HCT116 (cell line): ENCODE measurements at regions not wholly inside any gene's neighbourhood (a gene's known extent, or its start where the extent isn't known, plus 50 kb on each side); places are given as distances from the start of the nearest gene placed in this dataset.

Source experiments
- ATAC-seq: fragments of 200-7000 bp; cut with Tn5 transposase; 2 replicates; pipeline ENCODE4 v1.9.1; 2020; ENCODE audit warnings: mild to moderate bottlenecking, moderate library complexity
- BruUV-seq: library from RNA; stranded (reverse); fragments of 400-500 nt; replicated peaks from 2 replicates; lab custom pipeline; 2021; lab: Mats Ljungman, UMichigan
- CTCF ChIA-PET: fragments of 300-600 bp; sonication (Branson Sonifier 250); formaldehyde crosslinking; loops from one replicate; lab custom pipeline; 2021; ENCODE audit warnings: antibody characterized with exemption; lab: Charles Lee
- POLR2A ChIA-PET: fragments of 300-600, 350-600 bp; sonication (Branson Sonifier 250); formaldehyde crosslinking; loops from one replicate; lab custom pipeline; 2021; ENCODE audit warnings: antibody characterized with exemption; lab: Charles Lee
- RAD21 ChIA-PET, 2 experiments: fragments of 300-600 bp; sonication (Branson Sonifier 250); formaldehyde crosslinking; loops; one replicate each; lab custom pipeline; 2023; ENCODE audit warnings: low total read pairs in 2 of 2; ENCODE audit not compliant: uncharacterized antibody in 2 of 2, unreplicated experiment in 2 of 2, low non-redundant PET in 1 of 2; lab: Charles Lee
- DNase-seq: peaks from one replicate; pipeline ENCODE4 v3.0.0-alpha.2; 2010; ENCODE audit warnings: low read depth, low spot score
- H2AFZ ChIP-seq: fragments of 200-600 bp; shearing (Covaris generic), sonication (generic); 2 replicates; pipeline ENCODE4 v1.6.1; 2017; ENCODE audit warnings: low read depth, mixed run types, mixed read lengths, antibody characterized with exemption, low read length; ENCODE audit not compliant: poor library complexity, severe bottlenecking
- H3K27ac ChIP-seq: 2 replicates; pipeline ENCODE4 v1.5.1; 2012; ENCODE audit warnings: low read depth, low read length
- H3K27me3 ChIP-seq: fragments of 200-600 bp; sonication (generic); 2 replicates; pipeline ENCODE4 v1.6.1; 2016; ENCODE audit warnings: mixed run types, low read length, mixed read lengths; ENCODE audit not compliant: insufficient read depth
- H3K36me3 ChIP-seq, 2 experiments: fragments of 200-500 bp in 1 of 2; fragments of 200-600 bp in 1 of 2; sonication (Bioruptor generic) in 1 of 2; sonication (generic) in 1 of 2; 2 replicates each; pipeline versions ENCODE4 v1.5.1 to v1.6.1; 2014 to 2016; ENCODE audit warnings: low read length in 2 of 2, inconsistent platforms in 1 of 2, mixed read lengths in 1 of 2, mixed run types in 1 of 2; ENCODE audit not compliant: insufficient read depth in 2 of 2, control insufficient read depth in 1 of 2
- H3K4me1 ChIP-seq, 2 experiments: fragments of 200-600 bp in 1 of 2; sonication (generic) in 1 of 2; 2 replicates each; pipeline versions ENCODE4 v1.5.1 to v1.6.1; 2012 to 2017; ENCODE audit warnings: low read length in 2 of 2, inconsistent platforms in 1 of 2, mild to moderate bottlenecking in 1 of 2, mixed read lengths in 1 of 2, mixed run types in 1 of 2, moderate library complexity in 1 of 2; ENCODE audit not compliant: insufficient read depth in 2 of 2, control insufficient read depth in 1 of 2
- H3K4me2 ChIP-seq: fragments of 200-600 bp; sonication (generic); 2 replicates; pipeline ENCODE4 v1.6.1; 2017; ENCODE audit warnings: mixed run types, low read length, mixed read lengths
- H3K4me3 ChIP-seq, 2 experiments: fragments of 200-600 bp in 1 of 2; sonication (generic) in 1 of 2; replicated peaks in 1 of 2; 2 replicates each; pipeline ENCODE4 v1.5.1; 2011 to 2016; ENCODE audit warnings: low read length in 2 of 2, control low read depth in 1 of 2, low read depth in 1 of 2, mild to moderate bottlenecking in 1 of 2, mixed read lengths in 1 of 2, mixed run types in 1 of 2
- H3K79me2 ChIP-seq: fragments of 200-600 bp; sonication (generic); 2 replicates; pipeline ENCODE4 v1.6.1; 2017; ENCODE audit warnings: mild to moderate bottlenecking, mixed run types, low read length, moderate library complexity, mixed read lengths; ENCODE audit not compliant: insufficient read depth
- H3K9ac ChIP-seq: fragments of 200-600 bp; sonication (generic); 2 replicates; pipeline ENCODE4 v1.6.1; 2016; ENCODE audit warnings: low read length, mixed read lengths
- H3K9me2 ChIP-seq: fragments of 200-600 bp; sonication (generic), shearing (Covaris generic); 2 replicates; pipeline ENCODE4 v1.6.1; 2017; ENCODE audit warnings: mixed run types, mild to moderate bottlenecking, moderate library complexity; ENCODE audit not compliant: insufficient read depth
- H3K9me3 ChIP-seq, 2 experiments: fragments of 200-500 bp in 1 of 2; fragments of 200-600 bp in 1 of 2; sonication (Bioruptor generic) in 1 of 2; sonication (generic) in 1 of 2; 2 replicates each; pipeline ENCODE4 v1.6.1; 2014 to 2017; ENCODE audit warnings: low read length in 2 of 2, mixed read lengths in 2 of 2, inconsistent platforms in 1 of 2, low read depth in 1 of 2, mild to moderate bottlenecking in 1 of 2, mixed run types in 1 of 2, moderate library complexity in 1 of 2; ENCODE audit not compliant: control insufficient read depth in 1 of 2, insufficient read depth in 1 of 2
- H4K20me1 ChIP-seq: fragments of 200-600 bp; sonication (generic), shearing (Covaris generic); 2 replicates; pipeline ENCODE4 v1.6.1; 2017; ENCODE audit warnings: mixed run types, mild to moderate bottlenecking, moderate library complexity; ENCODE audit not compliant: insufficient read depth
- ATF3 ChIP-seq: IDR thresholded peaks from 2 replicates; pipeline ENCODE4 v1.6.1; 2012
- CBX3 ChIP-seq: IDR thresholded peaks from 2 replicates; pipeline ENCODE4 v1.6.1; 2012; ENCODE audit warnings: low read depth
- CEBPB ChIP-seq: IDR thresholded peaks from 2 replicates; pipeline ENCODE4 v1.6.1; 2012; ENCODE audit warnings: low read depth
- CTCF ChIP-seq, 3 experiments: fragments of 200-600 bp in 1 of 3; sonication (generic) in 1 of 3; IDR thresholded peaks in 2 of 3; conservative IDR thresholded peaks in 1 of 3; 2 replicates each; pipeline ENCODE4 v1.5.1; 2012 to 2017; ENCODE audit warnings: low read depth in 2 of 3, low read length in 2 of 3, antibody characterized with exemption in 1 of 3, borderline replicate concordance in 1 of 3, control low read depth in 1 of 3, mild to moderate bottlenecking in 1 of 3, mixed read lengths in 1 of 3, mixed run types in 1 of 3, moderate library complexity in 1 of 3; ENCODE audit not compliant: insufficient read depth in 1 of 3
- EGR1 ChIP-seq: IDR thresholded peaks from 2 replicates; pipeline ENCODE4 v1.6.1; 2012; ENCODE audit warnings: low read depth
- ELF1 ChIP-seq: IDR thresholded peaks from 2 replicates; pipeline ENCODE4 v1.6.1; 2012; ENCODE audit warnings: low read depth, borderline replicate concordance
- EZH2 ChIP-seq: fragments of 200-600 bp; sonication (generic); IDR thresholded peaks from 2 replicates; pipeline ENCODE4 v1.6.1; 2017; ENCODE audit warnings: antibody characterized with exemption, mixed run types
- EZH2phosphoT487 ChIP-seq: fragments of 200-600 bp; IDR thresholded peaks from 2 replicates; pipeline ENCODE4 v1.6.1; 2018; ENCODE audit warnings: antibody characterized with exemption, borderline replicate concordance
- FOSL1 ChIP-seq: IDR thresholded peaks from 2 replicates; pipeline ENCODE4 v1.6.1; 2012; ENCODE audit warnings: low read depth
- JUND ChIP-seq: IDR thresholded peaks from 2 replicates; pipeline ENCODE4 v1.6.1; 2012
- MAX ChIP-seq: IDR thresholded peaks from 2 replicates; pipeline ENCODE4 v1.6.1; 2012
- POLR2A ChIP-seq: IDR thresholded peaks from 2 replicates; pipeline ENCODE4 v1.7.0; 2011; ENCODE audit warnings: borderline replicate concordance; ENCODE audit not compliant: insufficient read depth, insufficient read length; ENCODE audit errors: extremely low read depth
- POLR2AphosphoS5 ChIP-seq: IDR thresholded peaks from 2 replicates; pipeline ENCODE4 v1.6.1; 2011; ENCODE audit warnings: mild to moderate bottlenecking, low read depth, low read length, moderate library complexity
- RAD21 ChIP-seq: IDR thresholded peaks from 2 replicates; pipeline ENCODE4 v1.6.1; 2012; ENCODE audit warnings: low read depth, mild to moderate bottlenecking
- SIN3A ChIP-seq: IDR thresholded peaks from 2 replicates; pipeline ENCODE4 v1.6.1; 2012; ENCODE audit warnings: low read depth
- SP1 ChIP-seq: IDR thresholded peaks from 2 replicates; pipeline ENCODE4 v1.6.1; 2012; ENCODE audit warnings: low read depth
- SRF ChIP-seq: IDR thresholded peaks from 2 replicates; pipeline ENCODE4 v1.6.1; 2012; ENCODE audit warnings: low read depth
- YY1 ChIP-seq: IDR thresholded peaks from 2 replicates; pipeline ENCODE4 v1.6.1; 2011; ENCODE audit warnings: low read length, low read depth, moderate library complexity, mild to moderate bottlenecking; ENCODE audit not compliant: insufficient replicate concordance; ENCODE audit errors: extremely low read depth
- ZFX ChIP-seq: fragments of 450-650 bp; IDR thresholded peaks from 2 replicates; pipeline ENCODE4 v1.6.1; 2017
- intact Hi-C: fragments of 100-400 bp; cut with micrococcal nuclease; formaldehyde crosslinking; loops from 2 replicates; pipeline ENCODE4 v1.10.0; 2022

GRCh38 chr4:120348521-120348920 is 281.9 kb upstream of the MAD2L1 start:
- no TSS peak for BruUV-seq
- RAD21 ChIA-PET, result no interaction called here
- no peak overlapping the region for H2AFZ ChIP-seq
- H3K9me3 ChIP-seq, result no peaks in the 10 kb centered on the region
- no peaks in the 10 kb centered on the region for H3K36me3 ChIP-seq
- POLR2A ChIA-PET, result no interaction called here
- ATAC-seq, result no peak
- CTCF ChIA-PET, result no interaction called here
- intact Hi-C loops, result no loop called here
- H3K79me2 ChIP-seq, result no peaks in the 10 kb centered on the region
- no peaks in the 10 kb centered on the region for H3K9me2 ChIP-seq
- DNase-seq, result no peak
- no peak overlapping the region for H3K4me3 ChIP-seq
- H3K4me2 ChIP-seq, result no peak overlapping the region
- H4K20me1 ChIP-seq, result no peaks in the 10 kb centered on the region
- H3K4me1 ChIP-seq, result no peaks in the 10 kb centered on the region
- H3K27ac ChIP-seq, result no peak overlapping the region
- no peak overlapping the region for H3K9ac ChIP-seq
- no peaks in the 10 kb centered on the region for H3K27me3 ChIP-seq
- TF ChIP-seq JUND, result no peak
- TF ChIP-seq POLR2A, result no peak
- TF ChIP-seq MAX, result no peak
- TF ChIP-seq EZH2phosphoT487, result no peak
- TF ChIP-seq CEBPB, result no peak
- no peak for TF ChIP-seq POLR2AphosphoS5
- no peak for TF ChIP-seq EGR1
- no peak for TF ChIP-seq SRF
- TF ChIP-seq SIN3A, result no peak
- no peak for TF ChIP-seq SP1
- TF ChIP-seq, all 23 proteins: peak for 0

GRCh38 chr4:120331486-120332370 is 265.1 kb upstream of the MAD2L1 start:
- DNase-seq (peak; percentile 59), ATAC-seq (peak; percentile 82)
- no TSS peak for BruUV-seq
- H3K4me2 ChIP-seq, result peak overlapping the region; percentile 14; the same call in 1 of the 2 replicates
- ChIA-PET CTCF (no interaction called here), POLR2A (no interaction called here), RAD21 (no interaction called here)
- intact Hi-C loops, result no loop called here
- H3K4me3 ChIP-seq, result no peak overlapping the region
- peaks cover 0 to 9% of the 10 kb centered on the region in 2 experiments; a peak in 1 of 4 replicates for H3K4me1 ChIP-seq
- no peak overlapping the region for H3K9ac ChIP-seq
- no peaks in the 10 kb centered on the region for H3K36me3 ChIP-seq
- H3K79me2 ChIP-seq, result no peaks in the 10 kb centered on the region
- no peak overlapping the region for H3K27ac ChIP-seq
- no peaks in the 10 kb centered on the region for H4K20me1 ChIP-seq
- H2AFZ ChIP-seq, result no peak overlapping the region
- H3K27me3 ChIP-seq, result no peaks in the 10 kb centered on the region
- no peaks in the 10 kb centered on the region for H3K9me2 ChIP-seq
- no peaks in the 10 kb centered on the region for H3K9me3 ChIP-seq
- TF ChIP-seq EGR1, result no peak
- no peak for TF ChIP-seq YY1
- TF ChIP-seq CBX3, result no peak
- TF ChIP-seq EZH2, result no peak
- no peak for TF ChIP-seq SRF
- no peak for TF ChIP-seq CTCF (IDR thresholded peaks at IDR 0.05 in 2 of 3, conservative IDR thresholded peaks at IDR 0.05 in 1 of 3; ENCODE audit: borderline replicate concordance in 1 of 3, insufficient read depth in 1 of 3, low read depth in 2 of 3, low read length in 2 of 3)
- peak; percentile 54 for TF ChIP-seq FOSL1
- no peak for TF ChIP-seq SIN3A
- no peak for TF ChIP-seq ELF1
- TF ChIP-seq RAD21, result no peak
- TF ChIP-seq CEBPB, result no peak
- TF ChIP-seq ZFX, result no peak
- no peak for TF ChIP-seq POLR2A
- no peak for TF ChIP-seq POLR2AphosphoS5
- no peak for TF ChIP-seq ATF3
- TF ChIP-seq MAX, result no peak
